GM19372 (cell line): ENCODE measurements at regions not wholly inside any gene's neighbourhood (a gene's known extent, or its start where the extent isn't known, plus 50 kb on each side); places are given as distances from the start of the nearest gene placed in this dataset.

Experiments used
- ATAC-seq: cut with Tn5 transposase; IDR thresholded peaks from one replicate; pipeline ENCODE4 v1.9.1; 2021; ENCODE audit warnings: mild to moderate bottlenecking, low read depth, moderate library complexity; ENCODE audit not compliant: unreplicated experiment

- ATAC-seq = no peak
Observed at GRCh38 chr12:125299840-125300239, 234.6 kb downstream of the AACS start.

- no peak for ATAC-seq
Observed at GRCh38 chr12:125300249-125300648, 235.0 kb downstream of the AACS start.

- no peak for ATAC-seq
Observed at GRCh38 chr12:125303337-125303736, 238.1 kb downstream of the AACS start.

DNA sequence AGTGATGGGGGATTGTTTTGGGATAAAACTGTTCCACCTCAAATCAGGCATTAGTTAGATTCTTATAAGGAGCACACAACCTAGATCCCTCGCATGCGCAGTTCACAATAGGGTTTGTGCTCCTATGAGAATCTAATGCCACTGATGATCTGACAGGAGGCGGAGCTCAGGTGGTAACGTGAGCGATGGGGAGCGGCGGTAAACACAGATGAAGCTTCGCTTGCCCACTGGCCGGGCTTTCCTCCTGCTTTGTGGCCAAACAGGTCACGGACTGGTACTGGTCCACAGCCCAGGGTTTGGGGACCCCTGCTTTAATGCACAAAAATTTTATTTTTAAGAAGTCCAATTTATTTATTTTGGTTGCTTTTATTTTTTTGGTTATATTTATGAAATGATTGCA is 238.8 kb downstream of the AACS start:
- ATAC-seq = no peak

GRCh38 chr12:125305231-125305630 is 240.0 kb downstream of the AACS start:
- no peak for ATAC-seq

DNA sequence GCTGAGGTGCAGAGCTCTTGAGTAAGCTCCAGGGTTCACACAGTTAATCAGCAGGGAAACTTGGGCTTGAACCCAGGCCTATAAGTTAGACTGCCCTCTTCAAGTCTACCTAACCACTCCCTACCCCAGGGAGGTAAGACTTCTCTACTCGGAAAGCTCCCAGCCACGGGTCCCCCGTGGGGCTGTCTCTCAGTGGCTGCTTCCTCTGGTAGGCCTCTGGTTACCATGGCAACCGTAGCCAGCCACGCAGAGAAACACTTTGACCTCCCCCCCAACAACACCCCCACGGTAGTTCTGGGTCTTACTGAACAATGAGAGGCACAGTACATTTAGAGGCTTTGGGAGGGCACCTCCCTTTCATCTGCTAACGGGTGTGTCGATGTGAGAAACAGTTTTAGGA is 245.2 kb downstream of the AACS start:
- ATAC-seq = no peak

- ATAC-seq = no peak
Observed at GRCh38 chr12:125311050-125311449, 245.8 kb downstream of the AACS start.

- ATAC-seq = no peak
Observed at GRCh38 chr12:125312471-125312870, 247.2 kb downstream of the AACS start.

DNA sequence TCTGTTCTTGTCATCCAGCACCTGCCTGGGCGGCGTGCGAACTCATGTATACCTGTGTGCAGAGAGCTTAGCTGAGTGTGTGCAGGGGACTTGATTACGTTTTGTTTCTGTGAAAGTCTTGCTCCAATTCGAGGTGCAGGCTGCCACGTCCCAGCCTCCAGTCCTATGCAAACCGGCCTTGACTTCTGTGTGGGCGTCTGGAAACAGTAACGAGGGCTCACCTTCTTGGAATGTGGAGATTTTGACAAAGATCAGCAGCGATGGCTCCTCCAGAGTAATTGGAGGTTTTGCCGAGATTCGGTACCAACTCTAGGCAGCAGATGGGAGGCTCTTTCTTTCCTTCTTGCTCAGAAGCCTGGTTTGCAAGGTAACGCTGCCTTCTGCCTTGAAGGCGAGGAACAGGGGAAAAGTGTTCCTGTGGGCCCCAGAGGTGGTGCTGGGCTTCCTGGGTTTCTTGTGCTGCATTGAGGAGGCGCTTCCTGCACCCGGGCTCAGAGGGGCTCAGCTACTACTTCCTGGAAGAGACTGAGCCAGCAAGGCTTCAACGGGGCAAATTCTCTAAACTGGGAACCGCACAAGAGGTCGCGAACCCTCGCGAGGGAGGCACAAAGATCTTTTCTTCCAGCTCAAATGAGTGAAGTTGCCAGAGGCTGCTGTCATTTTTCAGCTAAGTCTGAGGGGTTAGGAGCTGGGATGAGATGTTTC is 249.0 kb downstream of the AACS start:
- ATAC-seq = no peak

- no peak for ATAC-seq
Observed at GRCh38 chr12:125315771-125316170, 250.5 kb downstream of the AACS start.

GRCh38 chr12:125320177-125320576 is 254.9 kb downstream of the AACS start:
- no peak for ATAC-seq

DNA sequence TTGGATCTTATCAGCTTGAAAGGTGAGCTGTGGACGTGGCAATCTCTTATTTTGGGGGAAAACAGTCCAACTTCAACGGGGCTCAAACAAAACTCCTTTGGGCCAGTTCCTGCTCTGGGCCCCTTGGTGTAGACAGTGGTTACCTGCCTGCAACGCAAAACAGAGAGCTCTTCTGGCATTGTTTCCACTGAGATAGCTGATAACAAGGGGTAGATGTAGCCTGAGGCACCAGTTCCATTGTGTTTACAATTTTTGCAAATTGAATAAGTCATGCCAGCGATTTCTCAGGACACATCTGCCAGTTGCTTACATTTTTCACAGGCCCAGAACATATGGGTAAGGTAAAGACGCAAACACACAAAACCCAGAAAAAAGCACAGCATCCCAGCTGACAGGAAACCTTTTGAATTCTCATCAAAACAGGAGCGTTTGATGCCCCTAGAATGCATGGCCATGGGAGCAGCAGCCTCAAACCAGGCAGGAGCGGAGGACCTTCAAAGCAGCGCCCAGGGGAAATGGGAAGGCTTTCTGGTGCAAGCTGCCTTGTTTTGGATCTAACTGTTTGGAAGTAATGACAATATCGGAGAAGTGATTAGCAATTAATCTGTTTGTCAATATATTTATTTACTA is 259.7 kb downstream of the AACS start:
- no peak for ATAC-seq

DNA sequence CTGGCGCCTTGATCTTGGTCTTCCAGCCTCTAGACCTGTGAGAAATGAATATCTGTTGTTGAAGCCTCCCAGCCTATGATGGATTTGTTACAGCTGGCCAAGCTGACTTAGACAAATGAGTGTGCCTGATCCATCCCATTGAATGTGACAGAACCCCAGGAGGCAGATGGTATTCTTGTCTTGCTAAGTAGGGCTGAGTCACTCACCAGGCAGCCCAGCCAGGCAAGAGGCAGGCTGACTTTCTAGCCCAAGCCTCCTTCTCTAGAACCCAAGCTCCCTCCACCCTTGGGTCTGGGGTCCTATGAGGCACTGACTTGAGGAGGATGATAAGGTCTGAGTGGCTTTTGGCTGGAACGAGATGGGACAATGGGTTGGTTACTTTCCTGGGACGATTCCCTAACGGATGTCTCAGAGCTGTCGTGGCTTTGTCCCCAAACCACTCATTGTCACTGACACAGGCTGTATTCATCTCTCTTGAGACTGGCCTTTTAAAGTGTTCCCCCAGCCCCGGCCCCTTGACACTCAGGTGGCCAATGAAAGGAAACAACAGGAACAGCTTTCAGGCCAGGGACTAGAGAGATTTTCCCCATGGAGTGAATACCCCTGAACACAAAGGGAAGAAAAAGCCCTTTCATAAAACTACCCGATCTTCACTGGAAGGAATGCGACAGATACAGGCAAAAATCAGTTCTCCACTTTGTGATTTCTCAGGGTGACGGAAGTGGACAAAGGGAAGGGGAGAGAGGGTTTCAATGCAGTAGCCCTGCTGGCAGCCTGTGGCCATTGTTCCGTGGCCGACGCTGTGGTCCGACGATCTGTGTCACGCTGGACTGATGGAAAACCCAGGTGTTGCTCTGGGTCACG is 264.2 kb downstream of the AACS start:
- no peak for ATAC-seq

- peak; percentile 92 for ATAC-seq
Observed at GRCh38 chr12:125330645-125331341, 265.6 kb downstream of the AACS start.

GRCh38 chr12:125331342-125332052 is 266.3 kb downstream of the AACS start:
- ATAC-seq = no peak

DNA sequence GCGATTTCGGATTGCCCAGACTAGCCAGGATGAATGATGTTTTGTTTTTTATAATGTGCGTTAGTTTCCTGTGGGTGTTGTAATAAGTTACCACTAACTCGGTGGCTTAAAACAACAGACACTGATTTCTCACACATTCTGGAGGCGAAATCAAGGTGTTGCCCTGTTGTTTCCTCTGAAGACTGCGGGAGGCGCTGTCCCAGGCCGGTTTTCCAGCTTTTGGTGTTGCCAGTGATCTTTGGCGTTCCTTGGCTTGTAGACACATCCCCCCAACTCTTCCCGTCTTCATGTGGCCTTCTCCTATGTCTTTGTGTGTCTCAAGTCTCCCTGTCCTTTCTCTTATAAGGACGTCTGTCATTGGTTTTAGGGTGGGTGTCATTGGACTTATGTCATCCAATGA is 267.7 kb downstream of the AACS start:
- no peak for ATAC-seq

DNA sequence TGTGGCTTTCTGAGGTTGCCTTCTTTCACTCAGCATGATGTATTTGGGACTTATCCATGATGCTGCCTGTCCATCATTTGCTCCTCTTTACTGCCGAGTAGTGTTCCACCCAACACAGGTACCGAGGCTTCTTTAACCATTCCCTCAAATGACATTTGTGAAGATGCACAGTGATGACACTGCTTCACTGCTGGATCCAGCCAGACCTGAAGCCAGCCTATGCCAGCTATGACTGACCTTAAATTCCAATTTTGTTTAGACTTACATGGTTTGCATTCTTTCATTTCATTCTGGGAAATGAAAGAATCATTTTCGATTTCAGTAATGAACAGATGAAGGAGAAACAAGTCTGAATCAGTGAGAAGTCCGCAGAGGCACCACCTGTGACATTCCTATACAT is 271.0 kb downstream of the AACS start:
- ATAC-seq = no peak

GRCh38 chr12:125340791-125341190 is 275.6 kb downstream of the AACS start:
- ATAC-seq = no peak

- ATAC-seq = no peak
Observed at GRCh38 chr12:125341422-125341821, 276.2 kb downstream of the AACS start.

DNA sequence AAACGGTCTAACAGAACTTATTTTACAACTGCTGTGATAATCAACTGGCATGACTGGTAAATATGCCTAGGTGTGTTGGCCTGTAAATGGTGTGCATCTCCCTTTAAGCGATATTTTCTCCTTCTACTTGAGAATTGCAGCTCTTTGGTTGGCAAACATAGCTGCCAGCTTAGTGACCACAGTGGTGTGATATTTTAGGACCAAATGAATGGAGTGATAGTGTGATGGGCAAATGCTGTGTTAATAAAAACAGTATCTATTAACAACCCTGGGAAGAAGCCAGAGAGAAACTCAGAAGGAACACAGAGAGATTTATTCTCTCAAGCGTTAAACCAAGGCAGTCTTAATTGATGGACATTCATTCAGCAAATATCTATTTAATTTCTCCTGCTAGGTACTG is 278.4 kb downstream of the AACS start:
- no peak for ATAC-seq
